ENCODE measurements at regions not wholly inside any gene's neighbourhood (a gene's known extent, or its start where the extent isn't known, plus 50 kb on each side); places are given as distances from the start of the nearest gene placed in this dataset.

DNA sequence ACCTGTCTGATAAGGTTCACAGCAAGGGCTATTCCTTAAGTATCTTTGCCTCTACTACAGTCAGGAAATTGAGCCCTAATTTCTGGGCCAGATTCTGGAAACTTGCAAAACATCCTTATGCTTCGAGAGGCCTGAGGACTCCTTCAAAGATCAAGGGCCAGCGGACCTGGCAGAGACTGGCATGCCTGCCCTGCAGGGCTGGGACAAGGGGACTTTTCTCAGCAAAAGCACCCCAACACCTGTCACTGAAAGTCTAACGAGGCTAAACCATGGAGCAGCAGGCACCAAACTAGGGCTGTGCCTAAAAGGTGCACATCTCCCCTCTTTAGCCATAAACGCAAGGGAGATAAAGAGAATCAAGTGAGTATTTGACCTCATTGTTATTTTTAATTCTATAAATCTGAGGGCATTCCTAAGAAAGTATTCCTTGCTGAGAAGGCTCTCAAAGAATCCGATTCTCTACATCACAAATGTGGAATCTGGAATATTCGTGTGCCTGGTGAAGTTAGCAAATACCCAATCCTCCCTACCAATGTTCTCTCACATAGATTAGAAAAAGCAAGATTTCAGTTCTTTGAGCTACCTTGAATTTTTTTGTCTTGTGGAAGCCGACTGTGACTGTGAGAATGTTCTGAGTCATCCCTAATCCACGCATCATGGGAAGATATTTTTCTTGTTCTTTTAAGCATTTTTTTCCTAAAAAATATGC lies 328.2 kb upstream of the NOVA1 start:
- no peak overlapping the region for H3K4me3 ChIP-seq (ENCODE audit: low read depth, low read length)
- no peaks in the 10 kb centered on the region for H3K9me3 ChIP-seq (ENCODE audit: control insufficient read depth, insufficient read depth, low read depth, low read length)
- ChIA-PET POLR2A (no interaction called here), CTCF (no interaction called here)
- H3K27ac ChIP-seq (ENCODE audit: extremely low read depth, low read depth, low read length), result no peak overlapping the region
- H3K36me3 ChIP-seq (ENCODE audit: control insufficient read depth in 2 of 2, insufficient read depth in 1 of 2, low read length in 2 of 2), result no peaks in the 10 kb centered on the region
- TF ChIP-seq PRDM1 (tag by site-specific recombination; IDR thresholded peaks at IDR 0.05) (no peak), KLF7 (tag by site-specific recombination; IDR thresholded peaks at IDR 0.05; ENCODE audit: borderline replicate concordance) (no peak), ZNF221 (tag by site-specific recombination; IDR thresholded peaks at IDR 0.05; ENCODE audit: borderline replicate concordance) (no peak), SP3 (tag by site-specific recombination; IDR thresholded peaks at IDR 0.05) (no peak), GLI2 (tag by site-specific recombination; IDR thresholded peaks at IDR 0.05; ENCODE audit: borderline replicate concordance, low read depth) (no peak), ZNF423 (tag by site-specific recombination; IDR thresholded peaks at IDR 0.05) (no peak), ZNF548 (tag by site-specific recombination; IDR thresholded peaks at IDR 0.05) (no peak), ZNF571 (tag by site-specific recombination; IDR thresholded peaks at IDR 0.05) (no peak), ZBTB48 (tag by site-specific recombination; IDR thresholded peaks at IDR 0.05) (no peak), ZBTB1 (tag by site-specific recombination; IDR thresholded peaks at IDR 0.05) (no peak), SP7 (tag by site-specific recombination; IDR thresholded peaks at IDR 0.05) (no peak), ZNF140 (tag by site-specific recombination; IDR thresholded peaks at IDR 0.05) (no peak)
- TF ChIP-seq, protein P1, sequence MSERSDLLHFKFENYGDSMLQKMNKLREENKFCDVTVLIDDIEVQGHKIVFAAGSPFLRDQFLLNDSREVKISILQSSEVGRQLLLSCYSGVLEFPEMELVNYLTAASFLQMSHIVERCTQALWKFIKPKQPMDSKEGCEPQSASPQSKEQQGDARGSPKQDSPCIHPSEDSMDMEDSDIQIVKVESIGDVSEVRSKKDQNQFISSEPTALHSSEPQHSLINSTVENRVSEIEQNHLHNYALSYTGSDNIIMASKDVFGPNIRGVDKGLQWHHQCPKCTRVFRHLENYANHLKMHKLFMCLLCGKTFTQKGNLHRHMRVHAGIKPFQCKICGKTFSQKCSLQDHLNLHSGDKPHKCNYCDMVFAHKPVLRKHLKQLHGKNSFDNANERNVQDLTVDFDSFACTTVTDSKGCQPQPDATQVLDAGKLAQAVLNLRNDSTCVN (tag by site-specific recombination; optimal IDR thresholded peaks at IDR 0.05), result no peak
- TF ChIP-seq, protein P2, sequence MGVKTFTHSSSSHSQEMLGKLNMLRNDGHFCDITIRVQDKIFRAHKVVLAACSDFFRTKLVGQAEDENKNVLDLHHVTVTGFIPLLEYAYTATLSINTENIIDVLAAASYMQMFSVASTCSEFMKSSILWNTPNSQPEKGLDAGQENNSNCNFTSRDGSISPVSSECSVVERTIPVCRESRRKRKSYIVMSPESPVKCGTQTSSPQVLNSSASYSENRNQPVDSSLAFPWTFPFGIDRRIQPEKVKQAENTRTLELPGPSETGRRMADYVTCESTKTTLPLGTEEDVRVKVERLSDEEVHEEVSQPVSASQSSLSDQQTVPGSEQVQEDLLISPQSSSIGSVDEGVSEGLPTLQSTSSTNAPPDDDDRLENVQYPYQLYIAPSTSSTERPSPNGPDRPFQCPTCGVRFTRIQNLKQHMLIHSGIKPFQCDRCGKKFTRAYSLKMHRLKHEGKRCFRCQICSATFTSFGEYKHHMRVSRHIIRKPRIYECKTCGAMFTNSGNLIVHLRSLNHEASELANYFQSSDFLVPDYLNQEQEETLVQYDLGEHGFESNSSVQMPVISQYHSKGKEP (tag by site-specific recombination; IDR thresholded peaks at IDR 0.05), result no peak
- TF ChIP-seq, protein P3, sequence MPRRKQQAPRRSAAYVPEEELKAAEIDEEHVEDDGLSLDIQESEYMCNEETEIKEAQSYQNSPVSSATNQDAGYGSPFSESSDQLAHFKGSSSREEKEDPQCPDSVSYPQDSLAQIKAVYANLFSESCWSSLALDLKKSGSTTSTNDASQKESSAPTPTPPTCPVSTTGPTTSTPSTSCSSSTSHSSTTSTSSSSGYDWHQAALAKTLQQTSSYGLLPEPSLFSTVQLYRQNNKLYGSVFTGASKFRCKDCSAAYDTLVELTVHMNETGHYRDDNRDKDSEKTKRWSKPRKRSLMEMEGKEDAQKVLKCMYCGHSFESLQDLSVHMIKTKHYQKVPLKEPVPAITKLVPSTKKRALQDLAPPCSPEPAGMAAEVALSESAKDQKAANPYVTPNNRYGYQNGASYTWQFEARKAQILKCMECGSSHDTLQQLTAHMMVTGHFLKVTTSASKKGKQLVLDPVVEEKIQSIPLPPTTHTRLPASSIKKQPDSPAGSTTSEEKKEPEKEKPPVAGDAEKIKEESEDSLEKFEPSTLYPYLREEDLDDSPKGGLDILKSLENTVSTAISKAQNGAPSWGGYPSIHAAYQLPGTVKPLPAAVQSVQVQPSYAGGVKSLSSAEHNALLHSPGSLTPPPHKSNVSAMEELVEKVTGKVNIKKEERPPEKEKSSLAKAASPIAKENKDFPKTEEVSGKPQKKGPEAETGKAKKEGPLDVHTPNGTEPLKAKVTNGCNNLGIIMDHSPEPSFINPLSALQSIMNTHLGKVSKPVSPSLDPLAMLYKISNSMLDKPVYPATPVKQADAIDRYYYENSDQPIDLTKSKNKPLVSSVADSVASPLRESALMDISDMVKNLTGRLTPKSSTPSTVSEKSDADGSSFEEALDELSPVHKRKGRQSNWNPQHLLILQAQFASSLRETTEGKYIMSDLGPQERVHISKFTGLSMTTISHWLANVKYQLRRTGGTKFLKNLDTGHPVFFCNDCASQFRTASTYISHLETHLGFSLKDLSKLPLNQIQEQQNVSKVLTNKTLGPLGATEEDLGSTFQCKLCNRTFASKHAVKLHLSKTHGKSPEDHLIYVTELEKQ (tag by site-specific recombination; IDR thresholded peaks at IDR 0.05; ENCODE audit: borderline replicate concordance), result no peak
- H3K4me1 ChIP-seq (ENCODE audit: control insufficient read depth, insufficient read depth, low read length), result no peaks in the 10 kb centered on the region

DNA sequence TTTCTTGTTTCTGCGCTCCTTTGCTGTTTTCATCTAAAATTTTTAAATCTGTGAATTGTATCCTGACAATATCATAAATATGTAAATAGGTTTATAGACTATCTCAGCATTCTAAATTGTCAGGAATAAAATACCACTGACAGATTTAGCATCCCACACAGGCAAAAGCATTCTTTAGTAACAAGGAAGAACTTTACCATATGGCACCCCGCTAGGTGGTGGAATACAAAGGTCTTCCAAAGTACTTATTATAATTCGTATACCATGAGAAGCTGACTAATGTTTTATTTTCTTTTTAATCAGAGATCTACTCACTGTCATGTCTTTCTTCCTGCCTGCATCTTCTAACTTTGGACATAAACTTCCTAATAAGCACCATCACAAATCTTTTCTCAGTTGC lies 328.8 kb upstream of the NOVA1 start:
- POLR2A ChIA-PET, result no interaction called here

DNA sequence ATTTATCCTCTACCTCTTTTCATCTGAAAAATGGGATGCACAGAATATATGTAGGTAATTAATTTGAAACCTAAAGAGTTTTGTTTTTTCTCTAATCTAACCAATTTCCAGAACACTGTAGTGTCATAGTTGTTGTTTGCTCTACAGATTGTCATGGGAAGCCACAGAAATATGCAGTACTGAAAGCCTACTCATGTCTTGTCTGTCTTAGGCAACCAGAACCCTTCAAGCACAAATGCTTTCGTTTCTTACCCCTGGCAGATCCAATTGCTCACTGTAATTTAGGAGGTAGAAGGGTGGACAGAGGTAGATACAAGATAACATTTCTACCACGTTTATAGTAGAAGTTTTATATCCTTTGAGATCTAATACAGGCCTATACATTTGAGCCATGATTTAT lies 330.2 kb upstream of the NOVA1 start:
- H3K4me1 ChIP-seq (ENCODE audit: control insufficient read depth, insufficient read depth, low read length), result no peaks in the 10 kb centered on the region

More for the DNA sequence above, 328.8 kb upstream of the NOVA1 start:
- H3K4me1 ChIP-seq (ENCODE audit: control insufficient read depth, insufficient read depth, low read length), result no peaks in the 10 kb centered on the region
- no peak overlapping the region for H3K27ac ChIP-seq (ENCODE audit: extremely low read depth, low read depth, low read length)
- CTCF ChIA-PET, result interaction anchor here (0.7 kb wide), 1 partner anchor 1799 kb away, joined by 3 read pairs; no protein-coding TSS in a partner anchor
- H3K36me3 ChIP-seq (ENCODE audit: control insufficient read depth in 2 of 2, insufficient read depth in 1 of 2, low read length in 2 of 2), result no peaks in the 10 kb centered on the region
- no peak for TF ChIP-seq ZNF404 (tag by site-specific recombination; IDR thresholded peaks at IDR 0.05)
- no peak overlapping the region for H3K4me3 ChIP-seq (ENCODE audit: low read depth, low read length)
- no peaks in the 10 kb centered on the region for H3K9me3 ChIP-seq (ENCODE audit: control insufficient read depth, insufficient read depth, low read depth, low read length)

More for the DNA sequence above, 330.2 kb upstream of the NOVA1 start:
- TF ChIP-seq ZSCAN23 (tag by site-specific recombination; IDR thresholded peaks at IDR 0.05), result no peak
- TF ChIP-seq ZNF302 (tag by site-specific recombination; IDR thresholded peaks at IDR 0.05; ENCODE audit: low read depth), result no peak
- CTCF ChIA-PET, result no interaction called here
- POLR2A ChIA-PET, result no interaction called here
- H3K9me3 ChIP-seq (ENCODE audit: control insufficient read depth, insufficient read depth, low read depth, low read length), result no peaks in the 10 kb centered on the region
- no peak overlapping the region for H3K4me3 ChIP-seq (ENCODE audit: low read depth, low read length)
- H3K27ac ChIP-seq (ENCODE audit: extremely low read depth, low read depth, low read length), result no peak overlapping the region
- no peaks in the 10 kb centered on the region for H3K36me3 ChIP-seq (ENCODE audit: control insufficient read depth in 2 of 2, insufficient read depth in 1 of 2, low read length in 2 of 2)

Measured in HEK293 (cell line).